OCI-LY7 (cell line): ENCODE measurements at regions not wholly inside any gene's neighbourhood (a gene's known extent, or its start where the extent isn't known, plus 50 kb on each side); places are given as distances from the start of the nearest gene placed in this dataset.

ENCODE experiments used
- BruUV-seq: library from RNA; stranded (reverse); fragments of 400-500 nt; replicated peaks from 2 replicates; lab custom pipeline; 2021; lab: Mats Ljungman, UMichigan
- CTCF ChIA-PET: fragments of 300-600 bp; sonication (Branson Sonifier 250); formaldehyde crosslinking; loops from one replicate; lab custom pipeline; 2022; ENCODE audit warnings: antibody characterized with exemption; ENCODE audit not compliant: unreplicated experiment; lab: Charles Lee
- POLR2A ChIA-PET: fragments of 300-600 bp; sonication (Branson Sonifier 250); formaldehyde crosslinking; loops from one replicate; lab custom pipeline; 2022; ENCODE audit warnings: antibody characterized with exemption; lab: Charles Lee
- DNase-seq: peaks from one replicate; pipeline ENCODE4 v3.0.0-alpha.2; 2015; ENCODE audit warnings: low spot score
- H2AFZ ChIP-seq: fragments of 200-600 bp; sonication (generic), shearing (Covaris generic); 2 replicates; pipeline ENCODE4 v1.6.1; 2014; ENCODE audit warnings: mild to moderate bottlenecking, antibody characterized with exemption, low read length, moderate library complexity
- H3K27ac ChIP-seq: fragments of 200-600 bp; sonication (generic); 2 replicates; pipeline ENCODE4 v1.5.1; 2014; ENCODE audit warnings: mixed run types, low read depth, mild to moderate bottlenecking, moderate library complexity, low read length, inconsistent platforms; ENCODE audit not compliant: poor library complexity, severe bottlenecking
- H3K36me3 ChIP-seq: fragments of 200-600 bp; sonication (generic); 2 replicates; pipeline ENCODE4 v1.6.1; 2014; ENCODE audit warnings: mild to moderate bottlenecking, antibody characterized with exemption, low read length, moderate library complexity, mixed read lengths; ENCODE audit not compliant: insufficient read depth
- H3K4me1 ChIP-seq: fragments of 200-600 bp; sonication (generic); 2 replicates; pipeline ENCODE4 v1.5.1; 2014; ENCODE audit warnings: mild to moderate bottlenecking, low read length; ENCODE audit not compliant: insufficient read depth, poor library complexity, severe bottlenecking
- H3K4me2 ChIP-seq: fragments of 200-600 bp; sonication (generic); 2 replicates; pipeline ENCODE4 v1.6.1; 2014; ENCODE audit warnings: mild to moderate bottlenecking, low read length
- H3K4me3 ChIP-seq: fragments of 200-600 bp; sonication (generic); 2 replicates; pipeline ENCODE4 v1.5.1; 2014; ENCODE audit warnings: mild to moderate bottlenecking, low read depth, low read length; ENCODE audit not compliant: poor library complexity, severe bottlenecking
- H3K79me2 ChIP-seq: fragments of 200-600 bp; sonication (generic); 2 replicates; pipeline ENCODE4 v1.6.1; 2016; ENCODE audit warnings: low read depth, mild to moderate bottlenecking, low read length, moderate library complexity, mixed read lengths; ENCODE audit not compliant: insufficient read depth
- H3K9me2 ChIP-seq: fragments of 200-600 bp; sonication (generic); 2 replicates; pipeline ENCODE4 v1.6.1; 2016; ENCODE audit warnings: mild to moderate bottlenecking, low read length, mixed read lengths; ENCODE audit not compliant: insufficient read depth
- H3K9me3 ChIP-seq: fragments of 200-600 bp; sonication (generic); 2 replicates; pipeline ENCODE4 v1.6.1; 2014; ENCODE audit warnings: mild to moderate bottlenecking, mixed run types, low read length, mixed read lengths
- H4K20me1 ChIP-seq: fragments of 200-600 bp; sonication (generic); 2 replicates; pipeline ENCODE4 v1.6.1; 2014; ENCODE audit warnings: mild to moderate bottlenecking, antibody characterized with exemption, low read length, moderate library complexity, mixed read lengths; ENCODE audit not compliant: insufficient read depth
- EZH2phosphoT487 ChIP-seq: fragments of 200-600 bp; sonication (generic); IDR thresholded peaks from 2 replicates; pipeline ENCODE4 v1.6.1; 2018; ENCODE audit warnings: low read depth, borderline replicate concordance, mild to moderate bottlenecking, mixed run types, antibody characterized with exemption, low read length, moderate library complexity, mixed read lengths
- intact Hi-C: fragments of 100-400 bp; cut with micrococcal nuclease; formaldehyde crosslinking; loops from one replicate; pipeline ENCODE4 v1.10.0; 2022; ENCODE audit not compliant: unreplicated experiment
- TF ChIP-seq, protein P1 (sequence below): fragments of 200-600 bp; sonication (generic); conservative IDR thresholded peaks from 2 replicates; pipeline ENCODE4 v1.5.1; 2014; ENCODE audit warnings: mild to moderate bottlenecking, antibody characterized with exemption, low read length, moderate library complexity, mixed read lengths

DNA sequence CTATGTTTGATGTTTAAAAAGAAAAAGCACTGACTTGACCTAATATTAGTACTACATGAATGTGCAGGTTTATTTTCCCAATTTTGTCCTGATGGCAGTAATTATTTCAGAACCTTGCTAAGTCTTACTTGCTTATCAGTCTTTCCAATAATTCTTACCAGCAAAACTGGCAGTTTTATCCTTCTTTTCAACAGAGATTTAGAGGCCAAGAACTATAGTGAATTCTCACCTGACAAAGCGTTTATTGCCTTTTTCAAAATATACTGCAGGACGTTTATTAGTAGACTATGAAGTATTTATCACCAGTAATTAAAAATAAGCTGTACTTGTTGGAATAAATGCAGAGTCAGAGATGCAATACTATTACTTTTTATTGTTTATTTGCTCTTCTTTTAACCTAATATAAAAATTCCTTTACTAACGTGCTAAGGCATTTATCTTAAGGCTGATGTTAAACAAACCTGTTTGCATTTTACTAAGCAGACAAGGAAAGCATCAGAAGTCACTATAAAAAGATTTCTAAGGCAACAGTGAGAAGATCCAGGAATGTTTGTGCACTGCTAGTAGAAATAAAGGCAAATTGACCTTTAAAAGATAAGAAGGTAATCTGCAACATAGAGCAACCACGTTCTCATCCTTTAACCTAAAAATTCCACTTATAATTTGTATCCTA is 80.3 kb upstream of the NOCT start:
- no peaks in the 10 kb centered on the region for H3K79me2 ChIP-seq
- no peak overlapping the region for H2AFZ ChIP-seq
- TF ChIP-seq EZH2phosphoT487, result no peak
- no peak for DNase-seq
- no peak overlapping the region for H3K4me3 ChIP-seq
- no peak overlapping the region for H3K27ac ChIP-seq
- H3K4me1 ChIP-seq, result no peaks in the 10 kb centered on the region
- no peaks in the 10 kb centered on the region for H3K9me3 ChIP-seq
- BruUV-seq, result no TSS peak
- H3K9me2 ChIP-seq, result no peaks in the 10 kb centered on the region
- H4K20me1 ChIP-seq, result no peaks in the 10 kb centered on the region
- POLR2A ChIA-PET, result interaction anchor here (1.0 kb wide), 1 partner anchor 10 kb away, joined by 3 read pairs; no protein-coding TSS in a partner anchor
- no peaks in the 10 kb centered on the region for H3K36me3 ChIP-seq
- intact Hi-C loops, result no loop called here
- CTCF ChIA-PET, result no interaction called here
- H3K4me2 ChIP-seq, result no peak overlapping the region

DNA sequence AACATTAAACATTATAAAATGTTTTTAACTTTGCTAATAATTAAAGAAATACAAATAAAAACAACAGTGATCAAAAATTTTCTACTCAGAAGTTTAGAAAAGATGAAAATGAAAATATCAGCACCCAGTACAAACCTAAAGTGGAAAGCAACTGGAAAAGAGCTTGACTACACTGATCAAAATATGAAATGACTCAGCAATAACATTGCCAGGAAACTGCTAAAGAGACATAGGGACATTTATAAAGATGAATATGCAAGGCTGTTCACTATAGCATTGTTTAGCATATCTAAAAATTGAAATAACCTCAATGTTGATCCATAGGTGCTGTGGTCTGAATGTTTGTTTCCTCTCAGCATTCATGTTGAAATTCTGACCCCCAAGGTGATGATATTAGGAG is 88.5 kb upstream of the NOCT start:
- H3K9me3 ChIP-seq, result no peaks in the 10 kb centered on the region
- no peak overlapping the region for H3K27ac ChIP-seq
- no peaks in the 10 kb centered on the region for H3K79me2 ChIP-seq
- intact Hi-C loops, result no loop called here
- ChIA-PET CTCF (no interaction called here), POLR2A (interaction anchor here (0.5 kb wide), 1 partner anchor 17 kb away, joined by 3 read pairs; no protein-coding TSS in a partner anchor)
- H2AFZ ChIP-seq, result no peak overlapping the region
- TF ChIP-seq, protein P1, sequence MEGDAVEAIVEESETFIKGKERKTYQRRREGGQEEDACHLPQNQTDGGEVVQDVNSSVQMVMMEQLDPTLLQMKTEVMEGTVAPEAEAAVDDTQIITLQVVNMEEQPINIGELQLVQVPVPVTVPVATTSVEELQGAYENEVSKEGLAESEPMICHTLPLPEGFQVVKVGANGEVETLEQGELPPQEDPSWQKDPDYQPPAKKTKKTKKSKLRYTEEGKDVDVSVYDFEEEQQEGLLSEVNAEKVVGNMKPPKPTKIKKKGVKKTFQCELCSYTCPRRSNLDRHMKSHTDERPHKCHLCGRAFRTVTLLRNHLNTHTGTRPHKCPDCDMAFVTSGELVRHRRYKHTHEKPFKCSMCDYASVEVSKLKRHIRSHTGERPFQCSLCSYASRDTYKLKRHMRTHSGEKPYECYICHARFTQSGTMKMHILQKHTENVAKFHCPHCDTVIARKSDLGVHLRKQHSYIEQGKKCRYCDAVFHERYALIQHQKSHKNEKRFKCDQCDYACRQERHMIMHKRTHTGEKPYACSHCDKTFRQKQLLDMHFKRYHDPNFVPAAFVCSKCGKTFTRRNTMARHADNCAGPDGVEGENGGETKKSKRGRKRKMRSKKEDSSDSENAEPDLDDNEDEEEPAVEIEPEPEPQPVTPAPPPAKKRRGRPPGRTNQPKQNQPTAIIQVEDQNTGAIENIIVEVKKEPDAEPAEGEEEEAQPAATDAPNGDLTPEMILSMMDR, result no peak
- no peak for TF ChIP-seq EZH2phosphoT487
- H4K20me1 ChIP-seq, result no peaks in the 10 kb centered on the region
- no peak for DNase-seq
- no peaks in the 10 kb centered on the region for H3K4me1 ChIP-seq
- BruUV-seq, result no TSS peak
- H3K4me3 ChIP-seq, result no peak overlapping the region
- H3K36me3 ChIP-seq, result no peaks in the 10 kb centered on the region
- no peaks in the 10 kb centered on the region for H3K9me2 ChIP-seq
- H3K4me2 ChIP-seq, result no peak overlapping the region

DNA sequence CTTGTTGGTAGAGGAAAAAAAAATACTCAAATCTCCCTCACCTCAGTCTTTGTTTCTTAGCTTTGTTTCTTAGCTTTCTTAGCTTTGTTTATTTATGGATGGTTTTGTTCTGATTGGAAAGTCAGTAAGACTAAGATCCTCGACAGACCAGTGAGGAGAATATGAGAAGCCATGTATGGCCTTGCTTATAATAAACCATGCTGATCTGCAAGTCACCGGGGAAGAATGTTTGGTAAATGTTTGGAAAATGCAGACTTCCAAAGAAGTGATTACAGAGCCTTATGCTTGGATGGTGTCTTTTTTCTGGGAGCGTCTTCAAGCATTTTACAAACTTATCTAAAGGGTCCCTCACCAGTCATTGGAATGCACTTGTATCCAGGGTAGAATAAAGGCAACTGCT is 90.1 kb upstream of the NOCT start:
- H3K4me2 ChIP-seq, result no peak overlapping the region
- H3K4me3 ChIP-seq, result no peak overlapping the region
- no peaks in the 10 kb centered on the region for H4K20me1 ChIP-seq
- H3K36me3 ChIP-seq, result no peaks in the 10 kb centered on the region
- no peak overlapping the region for H2AFZ ChIP-seq
- no peak for TF ChIP-seq EZH2phosphoT487
- TF ChIP-seq, protein P1, result no peak
- no TSS peak for BruUV-seq
- CTCF ChIA-PET, result no interaction called here
- no peak for DNase-seq
- POLR2A ChIA-PET, result interaction anchor here (0.6 to 1.4 kb wide), 6 partner anchors 10 to 113 kb away, joined by 3 to 5 read pairs (median 4); no protein-coding TSS in a partner anchor
- intact Hi-C loops, result no loop called here
- H3K79me2 ChIP-seq, result no peaks in the 10 kb centered on the region
- H3K9me2 ChIP-seq, result no peaks in the 10 kb centered on the region
- no peak overlapping the region for H3K27ac ChIP-seq
- H3K9me3 ChIP-seq, result no peaks in the 10 kb centered on the region
- H3K4me1 ChIP-seq, result no peaks in the 10 kb centered on the region
